Neuron (in vitro differentiated cells): ENCODE measurements at regions not wholly inside any gene's neighbourhood (a gene's known extent, or its start where the extent isn't known, plus 50 kb on each side); places are given as distances from the start of the nearest gene placed in this dataset.

ENCODE experiments used
- H2AFZ ChIP-seq: one replicate; pipeline ENCODE4 v1.6.1; 2013; ENCODE audit warnings: low read depth, mild to moderate bottlenecking, inconsistent platforms, low read length, moderate library complexity
- H3K27me3 ChIP-seq: one replicate; pipeline ENCODE4 v1.6.1; 2013; ENCODE audit warnings: low read length; ENCODE audit not compliant: insufficient read depth
- H3K36me3 ChIP-seq: one replicate; pipeline ENCODE4 v1.6.1; 2013; ENCODE audit warnings: low read length; ENCODE audit not compliant: insufficient read depth
- H3K4me1 ChIP-seq: one replicate; pipeline ENCODE4 v1.6.1; 2013; ENCODE audit warnings: low read length; ENCODE audit not compliant: insufficient read depth
- H3K4me3 ChIP-seq: 2 replicates; pipeline ENCODE4 v1.5.1; 2013; ENCODE audit warnings: mild to moderate bottlenecking, low read length, moderate library complexity
- H3K9me3 ChIP-seq: one replicate; pipeline ENCODE4 v1.6.1; 2013; ENCODE audit warnings: low read length

- no peaks in the 10 kb centered on the region for H3K27me3 ChIP-seq
- no peak overlapping the region for H3K4me3 ChIP-seq
- no peaks in the 10 kb centered on the region for H3K9me3 ChIP-seq
- H2AFZ ChIP-seq, result no peak overlapping the region
- no peaks in the 10 kb centered on the region for H3K36me3 ChIP-seq
- no peaks in the 10 kb centered on the region for H3K4me1 ChIP-seq
Measured at GRCh38 chr10:6885284-6885683, 305.2 kb upstream of the PRKCQ start.

DNA sequence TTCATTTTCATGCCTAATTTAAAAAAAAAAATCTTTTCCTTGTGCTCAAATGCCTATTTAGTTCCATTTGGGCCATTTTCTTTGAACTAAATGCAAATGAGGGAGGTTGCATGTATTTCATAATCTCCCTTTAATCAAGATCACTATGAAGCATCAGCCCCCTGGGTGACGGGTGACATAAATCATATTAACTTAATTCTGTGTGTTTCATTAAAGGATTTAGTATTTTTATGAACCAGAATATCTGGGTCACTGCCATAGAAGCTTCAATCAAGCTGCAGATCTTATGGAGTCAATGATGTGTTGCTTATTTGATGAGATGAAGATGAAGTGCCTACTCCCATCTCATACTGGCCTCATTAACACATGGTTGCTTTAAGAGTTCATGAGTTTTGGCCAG lies 301.9 kb upstream of the PRKCQ start:
- Histone ChIP-seq H3K4me3 (no peak overlapping the region), H3K36me3 (no peaks in the 10 kb centered on the region), H3K27me3 (no peaks in the 10 kb centered on the region), H3K9me3 (no peaks in the 10 kb centered on the region), H2AFZ (no peak overlapping the region), H3K4me1 (no peaks in the 10 kb centered on the region)

DNA sequence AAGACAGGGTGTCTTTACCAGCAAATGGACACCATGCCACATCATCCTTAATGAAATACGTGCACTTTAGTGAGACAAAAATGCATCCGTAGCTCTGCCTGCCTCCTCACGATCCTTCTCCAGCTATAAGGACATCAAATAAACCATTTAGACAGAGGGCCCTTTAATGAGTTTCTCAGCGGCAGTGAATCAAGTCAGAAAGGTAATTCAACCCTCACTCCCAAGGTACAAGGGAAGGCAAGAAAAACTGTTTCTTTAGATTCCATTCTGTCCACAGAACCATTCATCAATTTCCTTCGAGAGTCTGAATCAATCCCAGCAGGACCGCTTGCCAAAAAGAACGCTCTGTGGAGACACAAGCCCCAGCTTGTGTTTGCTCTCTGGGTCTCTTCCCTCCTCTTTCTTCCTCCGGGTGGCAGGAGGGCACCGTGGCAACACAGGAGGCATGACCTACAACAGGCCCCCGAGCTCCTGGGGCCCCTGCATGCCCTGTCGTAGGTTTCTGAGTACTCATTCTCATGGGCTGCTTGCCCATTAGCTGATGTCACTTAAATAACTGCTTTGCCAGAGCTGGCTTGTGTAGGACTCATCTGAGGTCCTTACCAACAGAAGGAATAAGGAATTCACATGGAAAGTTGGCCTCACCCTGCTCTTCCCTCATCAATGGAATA lies 297.8 kb upstream of the PRKCQ start:
- Histone ChIP-seq H3K36me3 (no peaks in the 10 kb centered on the region), H3K27me3 (no peaks in the 10 kb centered on the region), H3K4me1 (no peaks in the 10 kb centered on the region), H3K9me3 (no peaks in the 10 kb centered on the region), H2AFZ (no peak overlapping the region), H3K4me3 (no peak overlapping the region)

DNA sequence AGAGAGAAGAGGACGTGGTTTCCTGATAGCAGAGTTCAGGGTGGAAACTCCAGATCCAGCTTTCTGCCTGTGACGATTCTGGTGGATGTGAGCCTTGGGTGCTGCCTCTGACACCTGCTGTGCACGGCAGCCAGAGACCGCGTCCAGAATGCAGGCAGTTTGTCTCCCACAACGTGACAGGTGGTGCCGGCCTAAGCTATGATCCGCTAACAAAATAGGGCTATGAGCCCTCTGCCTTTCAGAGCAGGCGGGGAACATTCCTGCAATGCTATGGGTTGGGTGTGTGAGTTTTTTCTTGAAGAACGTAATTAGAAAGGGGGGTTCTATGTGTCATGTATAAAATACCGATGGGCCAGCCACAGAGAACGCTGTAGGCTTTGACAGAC lies 297.3 kb upstream of the PRKCQ start:
- no peak overlapping the region for H3K4me3 ChIP-seq
- H3K4me1 ChIP-seq, result no peaks in the 10 kb centered on the region
- H3K36me3 ChIP-seq, result no peaks in the 10 kb centered on the region
- H2AFZ ChIP-seq, result no peak overlapping the region
- H3K27me3 ChIP-seq, result no peaks in the 10 kb centered on the region
- H3K9me3 ChIP-seq, result no peaks in the 10 kb centered on the region

- H3K4me3 ChIP-seq, result no peak overlapping the region
- H3K4me1 ChIP-seq, result no peaks in the 10 kb centered on the region
- H3K36me3 ChIP-seq, result no peaks in the 10 kb centered on the region
- H3K27me3 ChIP-seq, result no peaks in the 10 kb centered on the region
- H2AFZ ChIP-seq, result no peak overlapping the region
- H3K9me3 ChIP-seq, result no peaks in the 10 kb centered on the region
Measured at GRCh38 chr10:6875269-6875865, 295.3 kb upstream of the PRKCQ start.

DNA sequence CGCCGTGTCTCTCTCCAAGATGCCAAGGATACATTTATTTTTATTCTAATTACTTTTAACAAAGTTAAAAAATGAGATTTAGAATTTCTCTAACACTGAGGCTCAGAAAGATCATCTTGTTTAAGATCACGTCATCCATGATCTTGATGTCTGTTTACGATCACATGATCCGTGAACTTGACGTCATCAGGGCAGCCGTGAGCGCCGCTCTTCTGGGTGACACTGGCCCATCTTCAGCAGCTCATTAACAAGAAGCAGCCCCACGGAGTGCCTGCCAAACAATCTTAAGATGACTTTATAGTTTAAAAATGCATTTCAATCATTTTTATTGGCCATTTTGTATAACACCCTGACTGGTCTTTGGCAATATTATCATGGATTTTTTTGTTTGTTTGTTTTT lies 291.1 kb upstream of the PRKCQ start:
- Histone ChIP-seq H3K36me3 (no peaks in the 10 kb centered on the region), H3K9me3 (no peaks in the 10 kb centered on the region), H3K4me3 (no peak overlapping the region), H3K4me1 (peaks cover 9% of the 10 kb centered on the region), H3K27me3 (no peaks in the 10 kb centered on the region), H2AFZ (no peak overlapping the region)

DNA sequence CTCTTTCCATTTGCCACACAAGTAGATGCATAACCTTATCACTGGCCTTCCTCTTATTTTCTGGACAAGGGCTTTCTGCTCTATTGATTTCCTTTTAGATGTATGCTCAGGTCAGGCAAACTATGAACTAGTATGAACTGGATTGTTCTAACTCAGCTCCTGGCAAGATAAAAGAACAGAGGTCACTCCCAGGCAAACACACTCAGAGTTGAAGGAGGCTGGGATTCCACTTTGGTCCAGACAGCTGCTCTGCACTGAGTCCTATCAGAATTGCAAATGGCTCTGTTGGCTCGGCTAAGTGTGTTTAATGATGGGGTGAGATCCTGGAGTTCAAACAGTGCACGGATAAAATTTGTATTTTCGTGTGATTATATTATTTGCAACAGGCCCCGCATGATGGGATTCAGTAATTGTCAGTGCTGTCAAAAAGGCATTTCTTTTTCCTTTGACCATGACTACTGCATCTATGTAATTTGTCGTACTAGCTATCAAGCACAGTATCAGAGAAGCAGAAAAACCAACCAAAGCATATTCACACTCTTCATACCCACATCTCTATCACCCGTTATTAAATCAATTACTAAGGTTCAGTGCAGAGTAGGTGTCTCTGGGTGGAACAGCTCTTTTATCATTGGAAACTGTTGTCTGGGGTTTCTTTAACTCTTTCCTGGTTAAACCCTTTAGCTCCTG lies 288.1 kb upstream of the PRKCQ start:
- Histone ChIP-seq H3K27me3 (no peaks in the 10 kb centered on the region), H3K4me3 (no peak overlapping the region), H3K4me1 (peaks cover 9% of the 10 kb centered on the region), H3K9me3 (no peaks in the 10 kb centered on the region), H2AFZ (no peak overlapping the region), H3K36me3 (no peaks in the 10 kb centered on the region)

DNA sequence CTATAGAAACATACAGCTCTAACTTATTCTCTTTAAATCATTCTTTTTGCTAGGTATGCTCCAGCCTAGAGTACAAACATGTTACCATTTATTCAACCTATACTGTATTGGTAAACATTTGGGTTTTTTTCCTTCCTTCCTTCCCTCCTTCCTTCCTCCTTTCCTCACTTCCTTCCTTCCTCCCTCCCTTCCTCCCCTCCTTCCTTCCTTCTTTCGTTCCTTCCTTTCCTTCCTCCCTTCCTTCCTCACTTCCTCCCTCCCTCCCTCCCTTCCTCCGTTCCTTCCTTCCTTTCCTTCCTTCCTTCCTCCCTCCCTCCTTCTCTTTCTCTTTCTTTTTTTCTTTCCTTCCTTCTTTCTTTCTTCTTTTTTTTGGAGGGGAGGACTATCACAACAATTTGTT lies 286.7 kb upstream of the PRKCQ start:
- no peak overlapping the region for H2AFZ ChIP-seq
- H3K36me3 ChIP-seq, result no peaks in the 10 kb centered on the region
- H3K4me3 ChIP-seq, result no peak overlapping the region
- H3K27me3 ChIP-seq, result no peaks in the 10 kb centered on the region
- peaks cover 9% of the 10 kb centered on the region for H3K4me1 ChIP-seq
- no peaks in the 10 kb centered on the region for H3K9me3 ChIP-seq

- H3K27me3 ChIP-seq, result no peaks in the 10 kb centered on the region
- H3K4me3 ChIP-seq, result no peak overlapping the region
Measured at GRCh38 chr10:6864142-6864541, 284.1 kb upstream of the PRKCQ start.

GRCh38 chr10:6863381-6863780 lies 283.3 kb upstream of the PRKCQ start:
- H3K36me3 ChIP-seq, result no peaks in the 10 kb centered on the region
- no peaks in the 10 kb centered on the region for H3K27me3 ChIP-seq
- H2AFZ ChIP-seq, result no peak overlapping the region
- no peaks in the 10 kb centered on the region for H3K9me3 ChIP-seq
- no peak overlapping the region for H3K4me3 ChIP-seq
- H3K4me1 ChIP-seq, result peaks cover 7% of the 10 kb centered on the region

More at GRCh38 chr10:6864142-6864541, 284.1 kb upstream of the PRKCQ start:
- Histone ChIP-seq H3K36me3 (no peaks in the 10 kb centered on the region), H2AFZ (no peak overlapping the region), H3K9me3 (no peaks in the 10 kb centered on the region), H3K4me1 (peaks cover 9% of the 10 kb centered on the region)

DNA sequence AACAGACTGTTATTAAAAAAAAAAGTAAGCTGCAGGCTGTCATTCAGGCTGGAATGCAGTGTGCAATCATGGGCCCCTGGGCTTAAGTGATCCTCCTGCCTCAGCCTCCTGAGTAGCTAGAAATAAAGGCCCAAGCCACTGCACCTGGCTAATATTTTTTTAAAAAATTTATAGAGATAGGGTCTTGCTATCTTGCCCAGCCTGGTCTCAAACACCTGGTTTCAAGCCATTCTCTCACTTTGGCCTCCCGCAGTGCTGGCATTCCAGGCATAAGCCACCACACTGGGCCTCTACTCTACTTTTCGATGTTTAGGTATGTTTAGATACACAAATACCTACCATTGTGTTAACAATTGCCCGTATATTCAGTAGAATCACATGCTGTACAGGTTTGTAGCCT lies 270.4 kb upstream of the PRKCQ start:
- Histone ChIP-seq H3K27me3 (no peaks in the 10 kb centered on the region), H2AFZ (no peak overlapping the region), H3K4me1 (no peaks in the 10 kb centered on the region), H3K9me3 (no peaks in the 10 kb centered on the region), H3K36me3 (no peaks in the 10 kb centered on the region), H3K4me3 (no peak overlapping the region)

DNA sequence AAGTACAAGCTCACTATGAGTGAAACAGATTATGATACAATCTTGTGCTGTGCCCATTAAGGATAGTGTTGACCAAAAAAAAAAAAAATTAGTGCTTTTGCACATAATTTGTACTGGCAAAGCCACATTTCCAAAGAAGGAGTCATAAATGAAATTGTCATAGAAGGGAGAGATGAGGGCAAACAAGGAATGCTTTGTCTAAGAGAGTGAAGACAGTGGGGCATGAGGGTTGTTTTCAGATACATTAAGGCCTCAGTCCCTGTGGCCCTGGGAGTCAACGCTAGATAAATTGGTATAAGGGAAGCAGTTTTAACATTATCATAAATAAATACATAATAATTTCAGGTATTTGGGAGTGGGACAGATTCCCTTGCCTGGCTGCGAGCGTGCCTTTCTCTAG lies 267.5 kb upstream of the PRKCQ start:
- no peaks in the 10 kb centered on the region for H3K36me3 ChIP-seq
- H3K27me3 ChIP-seq, result no peaks in the 10 kb centered on the region
- no peak overlapping the region for H2AFZ ChIP-seq
- H3K4me1 ChIP-seq, result no peaks in the 10 kb centered on the region
- no peaks in the 10 kb centered on the region for H3K9me3 ChIP-seq
- no peak overlapping the region for H3K4me3 ChIP-seq

GRCh38 chr10:6843894-6844650 lies 264.0 kb upstream of the PRKCQ start:
- H3K27me3 ChIP-seq, result no peaks in the 10 kb centered on the region
- H3K4me1 ChIP-seq, result no peaks in the 10 kb centered on the region
- H2AFZ ChIP-seq, result no peak overlapping the region
- H3K36me3 ChIP-seq, result no peaks in the 10 kb centered on the region
- H3K4me3 ChIP-seq, result no peak overlapping the region
- no peaks in the 10 kb centered on the region for H3K9me3 ChIP-seq
